Spleen (tissue), 7 donors: ENCODE measurements at regions not wholly inside any gene's neighbourhood (a gene's known extent, or its start where the extent isn't known, plus 50 kb on each side); places are given as distances from the start of the nearest gene placed in this dataset.

Source experiments
- POLR2AphosphoS5 ChIP-seq, 3 donors: sonication (generic); formaldehyde crosslinking; IDR thresholded peaks; one replicate each; pipeline ENCODE4 v1.5.1; 2017; ENCODE audit warnings: antibody characterized with exemption in 3 of 3
- TF ChIP-seq, protein P1 (sequence below), 11 experiments: fragments of 200-600 bp in 7 of 11; fragments of 450-650 bp in 4 of 11; sonication (generic) in 4 of 11; IDR thresholded peaks in 8 of 11; conservative IDR thresholded peaks in 3 of 11; 1 replicate in 7 of 11; 2 replicates in 4 of 11; pipeline versions ENCODE4 v1.4.0 to v1.8.0; 2016 to 2021; ENCODE audit warnings: antibody characterized with exemption in 11 of 11, inconsistent platforms in 4 of 11, mild to moderate bottlenecking in 1 of 11
- donor health status: DM: no; HTN: no; CAD: no; lungs with moderate emphysema.
- donor health status: DM: no; HTN: no; CAD: no.
- donor health status: DM: no; HTN: no; CAD: no.

DNA sequence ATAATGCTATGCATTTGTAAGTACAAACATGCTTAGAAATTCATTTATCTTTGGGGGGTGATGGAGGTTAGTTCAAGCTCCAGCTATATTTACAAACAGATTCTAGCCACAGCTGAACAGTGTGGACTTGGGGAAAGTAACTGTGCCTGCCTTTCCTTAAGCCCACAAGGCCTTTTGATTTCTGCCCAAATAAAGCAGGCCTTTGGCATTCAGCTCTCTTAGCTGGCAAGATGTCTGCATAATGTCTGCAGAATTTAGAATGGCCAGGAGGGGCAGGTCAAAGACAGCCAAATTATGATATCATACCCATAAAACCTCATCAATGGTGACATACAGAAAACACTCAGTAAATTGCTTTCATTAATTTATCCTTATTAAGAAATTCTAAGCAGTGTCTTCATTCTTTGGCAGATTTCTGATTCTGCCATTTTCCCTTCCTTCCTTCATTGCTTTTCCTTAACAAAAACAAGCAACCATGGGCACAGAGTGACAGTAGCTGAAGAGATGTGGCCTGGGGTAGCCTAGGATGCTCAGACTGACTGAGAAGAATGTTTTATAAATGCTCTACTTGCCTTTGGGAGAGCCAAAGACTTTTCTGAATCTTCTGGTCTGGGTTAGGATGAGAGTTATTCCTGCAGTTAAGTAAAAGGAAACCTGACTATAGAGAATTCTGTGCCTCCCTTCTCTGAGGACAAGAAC, 538.7 kb upstream of the NR3C2 start:
- TF ChIP-seq, protein P1, sequence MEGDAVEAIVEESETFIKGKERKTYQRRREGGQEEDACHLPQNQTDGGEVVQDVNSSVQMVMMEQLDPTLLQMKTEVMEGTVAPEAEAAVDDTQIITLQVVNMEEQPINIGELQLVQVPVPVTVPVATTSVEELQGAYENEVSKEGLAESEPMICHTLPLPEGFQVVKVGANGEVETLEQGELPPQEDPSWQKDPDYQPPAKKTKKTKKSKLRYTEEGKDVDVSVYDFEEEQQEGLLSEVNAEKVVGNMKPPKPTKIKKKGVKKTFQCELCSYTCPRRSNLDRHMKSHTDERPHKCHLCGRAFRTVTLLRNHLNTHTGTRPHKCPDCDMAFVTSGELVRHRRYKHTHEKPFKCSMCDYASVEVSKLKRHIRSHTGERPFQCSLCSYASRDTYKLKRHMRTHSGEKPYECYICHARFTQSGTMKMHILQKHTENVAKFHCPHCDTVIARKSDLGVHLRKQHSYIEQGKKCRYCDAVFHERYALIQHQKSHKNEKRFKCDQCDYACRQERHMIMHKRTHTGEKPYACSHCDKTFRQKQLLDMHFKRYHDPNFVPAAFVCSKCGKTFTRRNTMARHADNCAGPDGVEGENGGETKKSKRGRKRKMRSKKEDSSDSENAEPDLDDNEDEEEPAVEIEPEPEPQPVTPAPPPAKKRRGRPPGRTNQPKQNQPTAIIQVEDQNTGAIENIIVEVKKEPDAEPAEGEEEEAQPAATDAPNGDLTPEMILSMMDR (IDR thresholded peaks at IDR 0.05 in 8 of 11, conservative IDR thresholded peaks at IDR 0.05 in 3 of 11) = no peak
- TF ChIP-seq POLR2AphosphoS5 (IDR thresholded peaks at IDR 0.05) = no peak
